Endothelial cell of umbilical vein (primary cell): ENCODE measurements at regions not wholly inside any gene's neighbourhood (a gene's known extent, or its start where the extent isn't known, plus 50 kb on each side); places are given as distances from the start of the nearest gene placed in this dataset.

Experiments used
- BruUV-seq: library from RNA; stranded (reverse); fragments of 400-500 nt; replicated peaks from 2 replicates; lab custom pipeline; 2021; lab: Mats Ljungman, UMichigan
- CTCF ChIA-PET: fragments of 300-600, 350-600 bp; sonication (Branson Sonifier 250); formaldehyde crosslinking; loops from one replicate; lab custom pipeline; 2021; ENCODE audit warnings: antibody characterized with exemption, inconsistent platforms; lab: Charles Lee
- POLR2A ChIA-PET: fragments of 300-600, 350-600 bp; sonication (Branson Sonifier 250); formaldehyde crosslinking; loops from one replicate; lab custom pipeline; 2021; ENCODE audit warnings: antibody characterized with exemption, inconsistent platforms; lab: Charles Lee
- DNase-seq: peaks from one replicate; pipeline ENCODE4 v3.0.0-alpha.2; 2011; ENCODE audit warnings: low read depth, low spot score
- FAIRE-seq: peaks from 2 replicates; lab custom pipeline; 2011; peaks lifted over from hg19 to GRCh38; lab: Jason Lieb, UNC
- H2AFZ ChIP-seq: 2 replicates; pipeline ENCODE4 v1.6.0; 2012; ENCODE audit warnings: low read depth, low read length, control low read depth, inconsistent platforms
- H3K27ac ChIP-seq: 2 replicates; pipeline ENCODE4 v1.5.1; 2011; ENCODE audit warnings: low read depth, mild to moderate bottlenecking, control low read depth, low read length, moderate library complexity; ENCODE audit not compliant: insufficient read depth
- H3K27me3 ChIP-seq, 2 experiments: 2 replicates each; pipeline versions ENCODE4 v1.6.0 to v1.6.1; 2011; ENCODE audit warnings: low read length in 2 of 2, mixed read lengths in 1 of 2; ENCODE audit not compliant: control insufficient read depth in 2 of 2, insufficient read depth in 2 of 2
- H3K36me3 ChIP-seq, 2 experiments: 2 replicates in 1 of 2; 3 replicates in 1 of 2; pipeline ENCODE4 v1.5.1; 2011; ENCODE audit warnings: low read length in 2 of 2, mild to moderate bottlenecking in 1 of 2, moderate library complexity in 1 of 2; ENCODE audit not compliant: control insufficient read depth in 2 of 2, insufficient read depth in 2 of 2; ENCODE audit errors: extremely low read depth in 1 of 2
- H3K4me1 ChIP-seq: 3 replicates; pipeline ENCODE4 v1.5.1; 2011; ENCODE audit warnings: mild to moderate bottlenecking, low read length; ENCODE audit not compliant: control insufficient read depth, insufficient read depth; ENCODE audit errors: extremely low read depth
- H3K4me2 ChIP-seq: 2 replicates; pipeline ENCODE4 v1.6.1; 2011; ENCODE audit warnings: low read length, control low read depth, mixed read lengths; ENCODE audit not compliant: insufficient read depth
- H3K4me3 ChIP-seq, 3 experiments: fragments of 200-600 bp in 1 of 3; sonication (generic), shearing (Covaris generic) in 1 of 3; replicated peaks in 1 of 3; 2 replicates each; pipeline ENCODE4 v1.5.1; 2011 to 2016; ENCODE audit warnings: control low read depth in 3 of 3, low read length in 3 of 3, mild to moderate bottlenecking in 2 of 3, inconsistent platforms in 1 of 3, low read depth in 1 of 3, moderate library complexity in 1 of 3; ENCODE audit not compliant: insufficient read depth in 1 of 3
- H3K79me2 ChIP-seq: 2 replicates; pipeline ENCODE4 v1.6.0; 2012; ENCODE audit warnings: low read length, inconsistent platforms; ENCODE audit not compliant: control insufficient read depth, insufficient read depth
- H3K9ac ChIP-seq: replicated peaks from 2 replicates; pipeline ENCODE3; 2011; ENCODE audit warnings: low read length, control low read depth; ENCODE audit not compliant: insufficient read depth; ENCODE audit errors: extremely low read depth
- H3K9me1 ChIP-seq: replicated peaks from 3 replicates; pipeline ENCODE4 v1.6.0; 2011; ENCODE audit warnings: mild to moderate bottlenecking, low read length; ENCODE audit not compliant: control insufficient read depth, insufficient read depth; ENCODE audit errors: extremely low read depth
- H3K9me3 ChIP-seq: replicated peaks from 2 replicates; pipeline ENCODE4 v1.5.1; 2012; ENCODE audit warnings: low read length, inconsistent platforms; ENCODE audit not compliant: control insufficient read depth, insufficient read depth
- H4K20me1 ChIP-seq: replicated peaks from 2 replicates; pipeline ENCODE3; 2011; ENCODE audit warnings: mild to moderate bottlenecking, low read length; ENCODE audit not compliant: control insufficient read depth, insufficient read depth; ENCODE audit errors: extremely low read depth
- EZH2 ChIP-seq: IDR thresholded peaks from 2 replicates; pipeline ENCODE4 v1.6.1; 2012; ENCODE audit warnings: borderline replicate concordance, low read depth, mild to moderate bottlenecking, moderate library complexity, low read length, inconsistent platforms; ENCODE audit not compliant: severe bottlenecking
- FOS ChIP-seq: IDR thresholded peaks from 2 replicates; pipeline ENCODE4 v1.6.1; 2011; ENCODE audit warnings: mild to moderate bottlenecking, low read length, moderate library complexity, borderline replicate concordance; ENCODE audit not compliant: insufficient read depth
- GATA2 ChIP-seq: IDR thresholded peaks from 2 replicates; pipeline ENCODE4 v1.7.0; 2011; ENCODE audit warnings: low read depth, mild to moderate bottlenecking, moderate library complexity, mixed read lengths, low read length; ENCODE audit not compliant: insufficient read length, insufficient read depth
- JUN ChIP-seq: IDR thresholded peaks from 2 replicates; pipeline ENCODE4 v1.6.1; 2011; ENCODE audit warnings: borderline replicate concordance, low read depth; ENCODE audit not compliant: insufficient read length, insufficient read depth
- MYC ChIP-seq: IDR thresholded peaks from one replicate; pipeline ENCODE4 v1.6.1; 2011; ENCODE audit warnings: mild to moderate bottlenecking, low read depth, low read length
- POLR2A ChIP-seq: IDR thresholded peaks from 2 replicates; pipeline ENCODE4 v1.6.1; 2012; ENCODE audit warnings: low read depth, mild to moderate bottlenecking, control low read depth, low read length
- POLR2AphosphoS5 ChIP-seq: IDR thresholded peaks from 2 replicates; pipeline ENCODE4 v1.6.1; 2012; ENCODE audit warnings: low read depth, mild to moderate bottlenecking, control low read depth, low read length, moderate library complexity; ENCODE audit not compliant: insufficient read depth
- dilution Hi-C: fragments of 300-500 bp; cut with MboI; formaldehyde crosslinking; loops from one replicate; pipeline ENCODE4 v1.15.0; 2019; ENCODE audit warnings: low sequenced_read_pairs; ENCODE audit not compliant: extremely low pct_ligation_motif_present
- intact Hi-C: fragments of 100-400 bp; cut with micrococcal nuclease; formaldehyde crosslinking; loops from one replicate; pipeline ENCODE4 v1.10.0; 2022
- TF ChIP-seq, protein P1 (sequence below): IDR thresholded peaks from 2 replicates; pipeline ENCODE4 v1.6.1; 2011; ENCODE audit not compliant: insufficient read depth, insufficient read length
- TF ChIP-seq, protein P2 (sequence below), 2 donors: IDR thresholded peaks; 1 replicate in 1 of 2; 2 replicates in 1 of 2; pipeline ENCODE4 v1.5.1; 2011; ENCODE audit warnings: low read length in 2 of 2, mild to moderate bottlenecking in 2 of 2, moderate library complexity in 2 of 2, control low read depth in 1 of 2, inconsistent platforms in 1 of 2, low read depth in 1 of 2; ENCODE audit not compliant: insufficient read depth in 1 of 2; ENCODE audit errors: extremely low read depth in 1 of 2

DNA sequence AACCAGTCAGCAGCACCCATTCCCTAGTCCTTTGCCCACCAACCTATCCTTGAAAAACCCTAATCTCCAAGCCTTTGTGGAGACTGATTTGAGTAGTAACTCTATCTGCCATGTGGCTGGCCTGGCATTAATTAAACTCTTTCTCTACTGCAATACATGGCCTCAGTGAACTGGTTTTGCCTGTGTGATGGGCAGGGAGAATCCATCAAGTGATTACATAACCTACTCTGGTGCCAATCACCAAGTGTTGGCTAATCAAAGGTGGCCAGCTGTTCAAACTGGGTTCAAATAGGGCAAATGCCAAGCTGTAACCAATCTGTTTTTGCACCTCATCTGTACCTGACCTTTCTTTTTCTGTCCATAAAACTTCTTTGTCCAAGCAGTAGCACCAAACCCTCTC is 139.8 kb upstream of the XPO1 start:
- Histone ChIP-seq H3K9ac (no peak overlapping the region), H2AFZ (no peak overlapping the region), H3K79me2 (no peaks in the 10 kb centered on the region), H3K9me1 (no peaks in the 10 kb centered on the region), H3K4me3 (no peak overlapping the region), H3K27ac (no peak overlapping the region), H3K36me3 (no peaks in the 10 kb centered on the region), H3K9me3 (peaks cover 6% of the 10 kb centered on the region), H3K27me3 (peaks cover 3 to 5% of the 10 kb centered on the region in 2 experiments), H3K4me1 (no peaks in the 10 kb centered on the region), H3K4me2 (no peak overlapping the region), H4K20me1 (no peaks in the 10 kb centered on the region)
- ChIA-PET POLR2A (no interaction called here), CTCF (no interaction called here)
- BruUV-seq = no TSS peak
- intact Hi-C loops (no loop called here), dilution Hi-C loops (no loop called here)
- no peak for FAIRE-seq
- TF ChIP-seq FOS (no peak), MYC (no peak), JUN (no peak), EZH2 (no peak), POLR2AphosphoS5 (no peak), POLR2A (no peak), GATA2 (no peak)
- TF ChIP-seq, protein P1, sequence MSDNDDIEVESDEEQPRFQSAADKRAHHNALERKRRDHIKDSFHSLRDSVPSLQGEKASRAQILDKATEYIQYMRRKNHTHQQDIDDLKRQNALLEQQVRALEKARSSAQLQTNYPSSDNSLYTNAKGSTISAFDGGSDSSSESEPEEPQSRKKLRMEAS = no peak
- TF ChIP-seq, protein P2, sequence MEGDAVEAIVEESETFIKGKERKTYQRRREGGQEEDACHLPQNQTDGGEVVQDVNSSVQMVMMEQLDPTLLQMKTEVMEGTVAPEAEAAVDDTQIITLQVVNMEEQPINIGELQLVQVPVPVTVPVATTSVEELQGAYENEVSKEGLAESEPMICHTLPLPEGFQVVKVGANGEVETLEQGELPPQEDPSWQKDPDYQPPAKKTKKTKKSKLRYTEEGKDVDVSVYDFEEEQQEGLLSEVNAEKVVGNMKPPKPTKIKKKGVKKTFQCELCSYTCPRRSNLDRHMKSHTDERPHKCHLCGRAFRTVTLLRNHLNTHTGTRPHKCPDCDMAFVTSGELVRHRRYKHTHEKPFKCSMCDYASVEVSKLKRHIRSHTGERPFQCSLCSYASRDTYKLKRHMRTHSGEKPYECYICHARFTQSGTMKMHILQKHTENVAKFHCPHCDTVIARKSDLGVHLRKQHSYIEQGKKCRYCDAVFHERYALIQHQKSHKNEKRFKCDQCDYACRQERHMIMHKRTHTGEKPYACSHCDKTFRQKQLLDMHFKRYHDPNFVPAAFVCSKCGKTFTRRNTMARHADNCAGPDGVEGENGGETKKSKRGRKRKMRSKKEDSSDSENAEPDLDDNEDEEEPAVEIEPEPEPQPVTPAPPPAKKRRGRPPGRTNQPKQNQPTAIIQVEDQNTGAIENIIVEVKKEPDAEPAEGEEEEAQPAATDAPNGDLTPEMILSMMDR (IDR thresholded peaks at IDR 0.05; ENCODE audit: extremely low read depth in 1 of 2, insufficient read depth in 1 of 2, low read depth in 1 of 2, low read length in 2 of 2) = no peak
- no peak for DNase-seq
